MM.1S (cell line): ENCODE measurements at regions not wholly inside any gene's neighbourhood (a gene's known extent, or its start where the extent isn't known, plus 50 kb on each side); places are given as distances from the start of the nearest gene placed in this dataset.

Experiments
- DNase-seq: peaks from one replicate; pipeline ENCODE4 v3.0.0-alpha.2; 2015
- H2AFZ ChIP-seq: fragments of 300-600 bp; sonication (generic); 2 replicates; pipeline ENCODE4 v1.6.0; 2016; ENCODE audit warnings: antibody characterized with exemption, low read length
- H3F3A ChIP-seq: fragments of 300-600 bp; sonication (generic); 2 replicates; pipeline ENCODE4 v1.6.1; 2016; ENCODE audit warnings: mild to moderate bottlenecking, antibody characterized with exemption, low read length, moderate library complexity, mixed read lengths; ENCODE audit not compliant: insufficient read depth
- H3K27ac ChIP-seq: fragments of 300-600 bp; sonication (generic); 2 replicates; pipeline ENCODE4 v1.5.1; 2016; ENCODE audit warnings: mild to moderate bottlenecking, low read length
- H3K27me3 ChIP-seq: fragments of 300-600 bp; sonication (generic); replicated peaks from 2 replicates; pipeline ENCODE4 v1.6.0; 2016; ENCODE audit warnings: low read length; ENCODE audit not compliant: insufficient read depth
- H3K36me3 ChIP-seq: fragments of 300-600 bp; sonication (generic); replicated peaks from 2 replicates; pipeline ENCODE4 v1.6.1; 2016; ENCODE audit warnings: mild to moderate bottlenecking, low read length, mixed read lengths; ENCODE audit not compliant: insufficient read depth
- H3K4me1 ChIP-seq: fragments of 300-600 bp; sonication (generic); 2 replicates; pipeline ENCODE4 v1.6.1; 2016; ENCODE audit warnings: low read length, mixed read lengths
- H3K4me2 ChIP-seq: fragments of 300-600 bp; sonication (generic); 2 replicates; pipeline ENCODE4 v1.6.0; 2016; ENCODE audit warnings: low read depth, low read length
- H3K4me3 ChIP-seq: fragments of 300-600 bp; sonication (generic); 2 replicates; pipeline ENCODE4 v1.5.1; 2016; ENCODE audit warnings: low read length, mixed read lengths
- H3K79me2 ChIP-seq: fragments of 300-600 bp; sonication (generic); 2 replicates; pipeline ENCODE4 v1.6.1; 2016; ENCODE audit warnings: mixed run types, low read length, mixed read lengths
- H3K9ac ChIP-seq: fragments of 300-600 bp; sonication (generic); 2 replicates; pipeline ENCODE4 v1.6.1; 2016; ENCODE audit warnings: low read length, mixed read lengths
- H3K9me2 ChIP-seq: fragments of 300-600 bp; sonication (generic); replicated peaks from 2 replicates; pipeline ENCODE4 v1.6.1; 2016; ENCODE audit warnings: mild to moderate bottlenecking, low read length, mixed read lengths; ENCODE audit not compliant: insufficient read depth
- H3K9me3 ChIP-seq: fragments of 300-600 bp; sonication (generic); replicated peaks from 2 replicates; pipeline ENCODE4 v1.6.1; 2016; ENCODE audit warnings: mild to moderate bottlenecking, low read length, mixed read lengths; ENCODE audit not compliant: insufficient read depth
- H4K20me1 ChIP-seq: fragments of 300-600 bp; sonication (generic); 2 replicates; pipeline ENCODE4 v1.6.1; 2016; ENCODE audit warnings: mild to moderate bottlenecking, low read length, moderate library complexity, mixed read lengths; ENCODE audit not compliant: insufficient read depth
- EZH2 ChIP-seq: fragments of 300-600 bp; sonication (generic); optimal IDR thresholded peaks from 2 replicates; pipeline ENCODE3; 2017; ENCODE audit warnings: low read depth, mild to moderate bottlenecking, antibody characterized with exemption, low read length, mixed read lengths
- EZH2phosphoT487 ChIP-seq: fragments of 300-600 bp; sonication (generic); IDR thresholded peaks from 2 replicates; pipeline ENCODE4 v1.6.1; 2018; ENCODE audit warnings: antibody characterized with exemption, low read length
- TF ChIP-seq, protein P1 (sequence below): fragments of 300-600 bp; sonication (generic); IDR thresholded peaks from 2 replicates; pipeline ENCODE4 v1.5.1; 2016; ENCODE audit warnings: antibody characterized with exemption, low read length, mixed read lengths

DNA sequence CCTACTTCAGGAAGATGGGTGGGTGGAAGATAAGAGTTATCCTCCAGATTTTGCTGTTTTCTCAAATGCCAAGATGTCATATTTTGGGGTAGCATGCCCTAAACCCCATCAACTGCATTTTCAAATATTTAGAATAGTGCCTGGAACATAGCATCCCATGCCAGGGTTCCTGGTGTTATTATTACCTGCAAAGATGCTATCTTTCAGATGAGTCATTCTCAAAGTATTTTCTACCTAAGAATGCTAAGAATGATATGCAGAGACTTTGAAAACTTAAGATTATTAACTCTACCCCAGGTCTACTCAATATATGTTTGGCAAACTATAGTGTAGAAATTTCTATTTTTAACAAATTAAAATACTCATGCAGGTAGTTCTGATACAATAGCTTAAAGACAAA, 934.3 kb upstream of the SLIT2 start:
- H2AFZ ChIP-seq: no peak overlapping the region
- no peaks in the 10 kb centered on the region for H3K79me2 ChIP-seq
- no peaks in the 10 kb centered on the region for H3F3A ChIP-seq
- H3K9me2 ChIP-seq: no peaks in the 10 kb centered on the region
- no peak overlapping the region for H3K27ac ChIP-seq
- 0 out of 2 replicates have a peak, but pooled peaks cover 3% of the 10 kb centered on the region for H3K4me1 ChIP-seq
- no peaks in the 10 kb centered on the region for H3K36me3 ChIP-seq
- no peak overlapping the region for H3K9ac ChIP-seq
- DNase-seq: no peak
- no peak for TF ChIP-seq EZH2
- no peak for TF ChIP-seq EZH2phosphoT487
- TF ChIP-seq, protein P1, sequence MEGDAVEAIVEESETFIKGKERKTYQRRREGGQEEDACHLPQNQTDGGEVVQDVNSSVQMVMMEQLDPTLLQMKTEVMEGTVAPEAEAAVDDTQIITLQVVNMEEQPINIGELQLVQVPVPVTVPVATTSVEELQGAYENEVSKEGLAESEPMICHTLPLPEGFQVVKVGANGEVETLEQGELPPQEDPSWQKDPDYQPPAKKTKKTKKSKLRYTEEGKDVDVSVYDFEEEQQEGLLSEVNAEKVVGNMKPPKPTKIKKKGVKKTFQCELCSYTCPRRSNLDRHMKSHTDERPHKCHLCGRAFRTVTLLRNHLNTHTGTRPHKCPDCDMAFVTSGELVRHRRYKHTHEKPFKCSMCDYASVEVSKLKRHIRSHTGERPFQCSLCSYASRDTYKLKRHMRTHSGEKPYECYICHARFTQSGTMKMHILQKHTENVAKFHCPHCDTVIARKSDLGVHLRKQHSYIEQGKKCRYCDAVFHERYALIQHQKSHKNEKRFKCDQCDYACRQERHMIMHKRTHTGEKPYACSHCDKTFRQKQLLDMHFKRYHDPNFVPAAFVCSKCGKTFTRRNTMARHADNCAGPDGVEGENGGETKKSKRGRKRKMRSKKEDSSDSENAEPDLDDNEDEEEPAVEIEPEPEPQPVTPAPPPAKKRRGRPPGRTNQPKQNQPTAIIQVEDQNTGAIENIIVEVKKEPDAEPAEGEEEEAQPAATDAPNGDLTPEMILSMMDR: no peak
- no peaks in the 10 kb centered on the region for H3K9me3 ChIP-seq
- no peaks in the 10 kb centered on the region for H4K20me1 ChIP-seq
- H3K4me2 ChIP-seq: no peak overlapping the region
- no peak overlapping the region for H3K4me3 ChIP-seq
- H3K27me3 ChIP-seq: no peaks in the 10 kb centered on the region

DNA sequence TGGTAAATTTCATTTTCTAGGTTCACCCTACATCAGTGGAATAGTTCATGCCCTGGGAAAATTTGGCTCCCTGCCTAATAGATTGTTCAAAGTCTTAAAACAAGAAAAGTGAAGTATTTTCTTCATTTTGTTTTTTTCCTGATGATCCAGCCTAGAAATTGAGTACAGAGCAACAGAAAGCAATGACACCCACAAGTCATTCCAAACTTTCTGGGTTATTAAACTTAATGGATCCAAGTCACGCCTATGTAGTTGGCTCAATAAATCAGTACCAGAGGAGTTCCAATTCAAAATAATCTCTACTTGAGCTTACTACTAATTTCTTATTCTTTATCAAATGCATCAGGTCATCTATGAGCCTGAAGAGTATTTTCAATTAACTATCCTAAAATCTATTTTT, 937.6 kb upstream of the SLIT2 start:
- H3K36me3 ChIP-seq: no peaks in the 10 kb centered on the region
- H3K27me3 ChIP-seq: no peaks in the 10 kb centered on the region

DNA sequence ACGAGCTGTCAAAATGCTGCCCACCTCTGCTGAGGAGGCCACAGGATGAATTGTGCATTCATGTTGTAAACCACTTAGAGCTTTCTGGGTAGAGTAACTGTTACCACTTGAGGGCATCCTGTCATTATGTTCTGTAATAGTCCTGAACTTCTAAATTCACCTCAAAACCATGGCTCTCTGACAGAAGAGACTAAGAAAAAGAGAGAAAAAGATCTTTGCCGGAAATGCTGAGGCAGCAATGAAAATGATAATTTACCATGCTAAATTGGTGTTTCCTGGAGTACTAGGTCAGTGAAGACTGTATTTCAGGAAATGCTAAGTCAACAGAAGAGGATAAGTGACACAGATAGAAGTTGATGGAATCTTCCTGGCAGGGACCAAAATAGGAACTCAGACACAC, 942.3 kb upstream of the SLIT2 start:
- H3K9ac ChIP-seq: no peak overlapping the region
- H2AFZ ChIP-seq: peak overlapping the region; percentile 40; the same call in 1 of the 2 replicates
- H3K9me2 ChIP-seq: no peaks in the 10 kb centered on the region
- TF ChIP-seq EZH2phosphoT487: no peak
- TF ChIP-seq EZH2: no peak
- TF ChIP-seq, protein P1: peak; percentile 55
- H3K4me1 ChIP-seq: peaks cover 27% of the 10 kb centered on the region
- H3K4me3 ChIP-seq: no peak overlapping the region
- no peaks in the 10 kb centered on the region for H3F3A ChIP-seq
- no peaks in the 10 kb centered on the region for H4K20me1 ChIP-seq
- H3K79me2 ChIP-seq: no peaks in the 10 kb centered on the region
- no peaks in the 10 kb centered on the region for H3K36me3 ChIP-seq
- H3K27ac ChIP-seq: peak overlapping the region; percentile 22; the same call in 1 of the 2 replicates
- no peaks in the 10 kb centered on the region for H3K27me3 ChIP-seq
- no peaks in the 10 kb centered on the region for H3K9me3 ChIP-seq
- peak; percentile 81 for DNase-seq
- peak overlapping the region; percentile 28 for H3K4me2 ChIP-seq

More for the DNA sequence above, 937.6 kb upstream of the SLIT2 start:
- no peak overlapping the region for H3K9ac ChIP-seq
- no peak overlapping the region for H3K4me3 ChIP-seq
- TF ChIP-seq EZH2phosphoT487: no peak
- TF ChIP-seq, protein P1: no peak
- TF ChIP-seq EZH2: no peak
- H3K9me2 ChIP-seq: no peaks in the 10 kb centered on the region
- H3K79me2 ChIP-seq: no peaks in the 10 kb centered on the region
- no peaks in the 10 kb centered on the region for H3K9me3 ChIP-seq
- no peaks in the 10 kb centered on the region for H3F3A ChIP-seq
- H3K4me1 ChIP-seq: peaks cover 15% of the 10 kb centered on the region
- H2AFZ ChIP-seq: no peak overlapping the region
- H4K20me1 ChIP-seq: no peaks in the 10 kb centered on the region
- no peak overlapping the region for H3K27ac ChIP-seq
- no peak overlapping the region for H3K4me2 ChIP-seq
- no peak for DNase-seq
